ENCODE measurements at regions not wholly inside any gene's neighbourhood (a gene's known extent, or its start where the extent isn't known, plus 50 kb on each side); places are given as distances from the start of the nearest gene placed in this dataset.

DNA sequence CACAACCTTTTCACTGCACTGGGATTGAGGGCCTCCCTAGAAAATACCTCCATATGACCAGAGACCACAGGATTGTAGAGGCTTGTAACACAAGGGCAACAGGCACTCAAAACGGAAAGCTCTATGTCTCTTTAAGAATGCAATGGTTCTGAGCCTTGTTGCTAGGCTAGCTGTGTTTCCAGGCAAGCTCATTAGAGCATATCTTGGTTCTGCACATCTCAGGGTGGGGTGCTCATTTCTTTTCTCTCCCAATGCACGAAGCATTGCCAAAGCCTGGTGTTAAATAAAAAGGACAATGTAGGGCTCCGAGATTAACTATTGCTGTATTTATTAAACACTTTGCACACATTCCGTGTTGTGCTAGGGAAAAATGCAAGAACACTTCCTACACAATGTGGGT lies 315.9 kb downstream of the PRDM2 start:
- no peak for TF ChIP-seq EZH2 (IDR thresholded peaks at IDR 0.05; ENCODE audit: borderline replicate concordance, low read depth, low read length, poor library complexity, severe bottlenecking)
- TF ChIP-seq, protein P1, sequence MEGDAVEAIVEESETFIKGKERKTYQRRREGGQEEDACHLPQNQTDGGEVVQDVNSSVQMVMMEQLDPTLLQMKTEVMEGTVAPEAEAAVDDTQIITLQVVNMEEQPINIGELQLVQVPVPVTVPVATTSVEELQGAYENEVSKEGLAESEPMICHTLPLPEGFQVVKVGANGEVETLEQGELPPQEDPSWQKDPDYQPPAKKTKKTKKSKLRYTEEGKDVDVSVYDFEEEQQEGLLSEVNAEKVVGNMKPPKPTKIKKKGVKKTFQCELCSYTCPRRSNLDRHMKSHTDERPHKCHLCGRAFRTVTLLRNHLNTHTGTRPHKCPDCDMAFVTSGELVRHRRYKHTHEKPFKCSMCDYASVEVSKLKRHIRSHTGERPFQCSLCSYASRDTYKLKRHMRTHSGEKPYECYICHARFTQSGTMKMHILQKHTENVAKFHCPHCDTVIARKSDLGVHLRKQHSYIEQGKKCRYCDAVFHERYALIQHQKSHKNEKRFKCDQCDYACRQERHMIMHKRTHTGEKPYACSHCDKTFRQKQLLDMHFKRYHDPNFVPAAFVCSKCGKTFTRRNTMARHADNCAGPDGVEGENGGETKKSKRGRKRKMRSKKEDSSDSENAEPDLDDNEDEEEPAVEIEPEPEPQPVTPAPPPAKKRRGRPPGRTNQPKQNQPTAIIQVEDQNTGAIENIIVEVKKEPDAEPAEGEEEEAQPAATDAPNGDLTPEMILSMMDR (conservative IDR thresholded peaks at IDR 0.05; ENCODE audit: low read depth, low read length), result no peak
- Histone ChIP-seq H3K36me3 (ENCODE audit: insufficient read depth, low read length, poor library complexity, severe bottlenecking) (no peaks in the 10 kb centered on the region), H3K4me1 (ENCODE audit: insufficient read depth, low read length, poor library complexity, severe bottlenecking) (no peaks in the 10 kb centered on the region), H3K4me3 (ENCODE audit: low read depth, low read length, poor library complexity, severe bottlenecking) (no peak overlapping the region), H3K27me3 (replicated peaks; ENCODE audit: insufficient read depth, low read depth, low read length, poor library complexity) (no peaks in the 10 kb centered on the region), H3K27ac (ENCODE audit: low read depth, low read length, poor library complexity, severe bottlenecking) (no peak overlapping the region), H3K9me3 (ENCODE audit: low read depth, low read length, poor library complexity, severe bottlenecking) (no peaks in the 10 kb centered on the region)
- intact Hi-C loops (cut with micrococcal nuclease; ENCODE audit: unreplicated experiment), result no loop called here
- DNase-seq (ENCODE audit: low spot score), result no peak
- no TSS peak for BruUV-seq (replicated peaks)
- ChIA-PET POLR2A (ENCODE audit: low non-redundant PET) (no interaction called here), CTCF (no interaction called here)

DNA sequence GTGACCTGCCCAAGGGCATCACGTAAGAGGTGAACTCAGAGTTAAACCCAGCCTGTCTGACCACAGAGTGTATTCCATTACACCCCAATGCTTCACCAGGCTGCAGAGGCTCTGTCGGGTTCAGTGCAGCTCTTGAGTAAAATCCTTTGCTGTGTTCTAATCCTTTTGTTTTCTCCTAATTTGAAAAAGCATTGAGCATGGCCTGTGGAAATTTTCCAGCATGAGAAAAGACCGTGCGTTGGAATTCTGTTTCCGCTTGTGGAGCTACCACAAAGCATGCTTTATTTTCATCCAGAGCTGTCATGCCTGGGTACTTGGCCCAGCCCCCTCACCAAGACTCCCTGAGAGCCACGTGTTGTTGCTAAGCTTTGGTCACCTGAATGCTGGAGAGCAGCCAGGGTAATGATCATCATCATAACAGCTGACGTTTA lies 317.6 kb downstream of the PRDM2 start:
- BruUV-seq (replicated peaks), result no TSS peak
- ChIA-PET POLR2A (ENCODE audit: low non-redundant PET) (no interaction called here), CTCF (no interaction called here)
- TF ChIP-seq, protein P1 (conservative IDR thresholded peaks at IDR 0.05; ENCODE audit: low read depth, low read length), result no peak
- no peak for TF ChIP-seq EZH2 (IDR thresholded peaks at IDR 0.05; ENCODE audit: borderline replicate concordance, low read depth, low read length, poor library complexity, severe bottlenecking)
- no peak for DNase-seq (ENCODE audit: low spot score)
- no peaks in the 10 kb centered on the region for H3K9me3 ChIP-seq (ENCODE audit: low read depth, low read length, poor library complexity, severe bottlenecking)
- H3K4me1 ChIP-seq (ENCODE audit: insufficient read depth, low read length, poor library complexity, severe bottlenecking), result no peaks in the 10 kb centered on the region
- no peaks in the 10 kb centered on the region for H3K36me3 ChIP-seq (ENCODE audit: insufficient read depth, low read length, poor library complexity, severe bottlenecking)
- intact Hi-C loops (cut with micrococcal nuclease; ENCODE audit: unreplicated experiment), result no loop called here
- no peak overlapping the region for H3K4me3 ChIP-seq (ENCODE audit: low read depth, low read length, poor library complexity, severe bottlenecking)
- H3K27me3 ChIP-seq (replicated peaks; ENCODE audit: insufficient read depth, low read depth, low read length, poor library complexity), result no peaks in the 10 kb centered on the region
- H3K27ac ChIP-seq (ENCODE audit: low read depth, low read length, poor library complexity, severe bottlenecking), result no peak overlapping the region

DNA sequence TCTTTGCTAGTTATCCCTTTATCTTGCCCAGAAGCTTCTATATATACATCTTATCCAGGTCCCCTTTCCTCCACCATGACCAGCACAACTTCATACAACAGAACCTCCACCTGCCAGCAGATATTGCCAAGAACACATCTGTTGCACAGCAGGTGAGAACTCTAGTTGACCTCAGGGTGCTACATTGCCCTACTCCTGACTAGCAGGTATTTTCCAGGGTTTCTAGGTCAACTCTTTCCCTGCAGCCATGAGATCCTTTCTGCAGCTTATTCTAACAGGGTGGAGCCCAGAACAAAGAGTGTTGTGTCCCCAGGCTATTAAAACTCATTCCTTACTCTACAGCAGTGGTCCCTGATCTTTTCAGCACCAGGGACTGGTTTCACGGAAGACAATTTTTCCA lies 319.5 kb downstream of the PRDM2 start:
- ChIA-PET POLR2A (ENCODE audit: low non-redundant PET) (no interaction called here), CTCF (no interaction called here)
- Histone ChIP-seq H3K4me3 (ENCODE audit: low read depth, low read length, poor library complexity, severe bottlenecking) (no peak overlapping the region), H3K4me1 (ENCODE audit: insufficient read depth, low read length, poor library complexity, severe bottlenecking) (no peaks in the 10 kb centered on the region), H3K27ac (ENCODE audit: low read depth, low read length, poor library complexity, severe bottlenecking) (no peak overlapping the region), H3K27me3 (replicated peaks; ENCODE audit: insufficient read depth, low read depth, low read length, poor library complexity) (no peaks in the 10 kb centered on the region), H3K9me3 (ENCODE audit: low read depth, low read length, poor library complexity, severe bottlenecking) (no peaks in the 10 kb centered on the region), H3K36me3 (ENCODE audit: insufficient read depth, low read length, poor library complexity, severe bottlenecking) (no peaks in the 10 kb centered on the region)
- no peak for DNase-seq (ENCODE audit: low spot score)
- no peak for TF ChIP-seq EZH2 (IDR thresholded peaks at IDR 0.05; ENCODE audit: borderline replicate concordance, low read depth, low read length, poor library complexity, severe bottlenecking)
- TF ChIP-seq, protein P1 (conservative IDR thresholded peaks at IDR 0.05; ENCODE audit: low read depth, low read length), result no peak
- no TSS peak for BruUV-seq (replicated peaks)
- intact Hi-C loops (cut with micrococcal nuclease; ENCODE audit: unreplicated experiment), result no loop called here

All from A673 (cell line).